Neural progenitor cell (in vitro differentiated cells): ENCODE measurements at regions not wholly inside any gene's neighbourhood (a gene's known extent, or its start where the extent isn't known, plus 50 kb on each side); places are given as distances from the start of the nearest gene placed in this dataset.

Experiments used
- CTCF ChIP-seq: fragments of 200-600 bp; sonication (generic); IDR thresholded peaks from 2 replicates; pipeline ENCODE4 v1.5.1; 2017; ENCODE audit warnings: antibody characterized with exemption, mild to moderate bottlenecking
- EZH2 ChIP-seq: fragments of 200-600 bp; sonication (generic); IDR thresholded peaks from 2 replicates; pipeline ENCODE4 v1.6.1; 2017; ENCODE audit warnings: antibody characterized with exemption, mild to moderate bottlenecking, moderate library complexity

GRCh38 chr13:63629591-63629990 lies 2213.9 kb upstream of the PCDH20 start:
- TF ChIP-seq CTCF: no peak
- TF ChIP-seq EZH2: no peak
